ENCODE measurements at regions not wholly inside any gene's neighbourhood (a gene's known extent, or its start where the extent isn't known, plus 50 kb on each side); places are given as distances from the start of the nearest gene placed in this dataset.

DNA sequence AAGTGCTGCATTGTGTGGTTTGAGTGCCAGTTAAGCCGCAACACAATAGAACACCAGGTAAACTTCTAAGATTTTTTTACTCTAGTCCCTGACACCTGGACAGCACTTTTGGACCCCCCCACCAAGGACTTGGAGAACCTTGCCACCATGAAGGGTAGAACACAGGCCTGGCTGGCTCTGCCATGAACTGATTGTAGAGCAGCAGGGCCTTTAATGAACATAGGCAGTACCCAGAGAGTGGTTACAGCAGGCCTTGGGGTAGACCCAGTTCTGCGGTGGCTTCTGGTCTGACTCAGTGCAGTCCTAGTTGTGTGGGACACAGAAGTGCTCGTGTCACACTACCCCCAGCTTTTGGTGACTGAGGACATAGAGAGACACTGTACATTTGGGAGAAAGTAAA, 648.3 kb downstream of the PCDH19 start:
- H3K4me2 ChIP-seq (ENCODE audit: control insufficient read depth, extremely low read depth, insufficient read depth, low read depth, low read length), result no peak overlapping the region
- no peak overlapping the region for H3K9ac ChIP-seq (ENCODE audit: control insufficient read depth, extremely low read depth, insufficient read depth, low read length)
- H3K27me3 ChIP-seq (ENCODE audit: control insufficient read depth, extremely low read depth, insufficient read depth, low read length), result no peaks in the 10 kb centered on the region
- DNase-seq (ENCODE audit: low read depth, low spot score) (no peak), FAIRE-seq (no peak)
- dilution Hi-C loops (cut with MboI; ENCODE audit: extremely low pct_ligation_motif_present, low sequenced_read_pairs), result no loop called here
- H3K27ac ChIP-seq (ENCODE audit: control insufficient read depth, insufficient read depth, low read length), result no peak overlapping the region
- TF ChIP-seq, protein P1, sequence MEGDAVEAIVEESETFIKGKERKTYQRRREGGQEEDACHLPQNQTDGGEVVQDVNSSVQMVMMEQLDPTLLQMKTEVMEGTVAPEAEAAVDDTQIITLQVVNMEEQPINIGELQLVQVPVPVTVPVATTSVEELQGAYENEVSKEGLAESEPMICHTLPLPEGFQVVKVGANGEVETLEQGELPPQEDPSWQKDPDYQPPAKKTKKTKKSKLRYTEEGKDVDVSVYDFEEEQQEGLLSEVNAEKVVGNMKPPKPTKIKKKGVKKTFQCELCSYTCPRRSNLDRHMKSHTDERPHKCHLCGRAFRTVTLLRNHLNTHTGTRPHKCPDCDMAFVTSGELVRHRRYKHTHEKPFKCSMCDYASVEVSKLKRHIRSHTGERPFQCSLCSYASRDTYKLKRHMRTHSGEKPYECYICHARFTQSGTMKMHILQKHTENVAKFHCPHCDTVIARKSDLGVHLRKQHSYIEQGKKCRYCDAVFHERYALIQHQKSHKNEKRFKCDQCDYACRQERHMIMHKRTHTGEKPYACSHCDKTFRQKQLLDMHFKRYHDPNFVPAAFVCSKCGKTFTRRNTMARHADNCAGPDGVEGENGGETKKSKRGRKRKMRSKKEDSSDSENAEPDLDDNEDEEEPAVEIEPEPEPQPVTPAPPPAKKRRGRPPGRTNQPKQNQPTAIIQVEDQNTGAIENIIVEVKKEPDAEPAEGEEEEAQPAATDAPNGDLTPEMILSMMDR (optimal IDR thresholded peaks at IDR 0.05 in 1 of 3, IDR thresholded peaks at IDR 0.05 in 1 of 3, conservative IDR thresholded peaks at IDR 0.05 in 1 of 3; ENCODE audit: extremely low read depth in 1 of 3, insufficient read depth in 2 of 3, low read length in 3 of 3), result no peak
- no peak for TF ChIP-seq EZH2 (IDR thresholded peaks at IDR 0.05; ENCODE audit: low read length)
- no peaks in the 10 kb centered on the region for H3K4me1 ChIP-seq (ENCODE audit: control insufficient read depth, extremely low read depth, insufficient read depth, low read length)
- H3K9me3 ChIP-seq (ENCODE audit: control insufficient read depth, low read depth, low read length), result no peaks in the 10 kb centered on the region
- H4K20me1 ChIP-seq (ENCODE audit: control insufficient read depth, extremely low read depth, insufficient read depth, low read length), result no peaks in the 10 kb centered on the region
- H2AFZ ChIP-seq (ENCODE audit: control insufficient read depth, low read length), result no peak overlapping the region
- H3K36me3 ChIP-seq (ENCODE audit: control insufficient read depth in 2 of 2, extremely low read depth in 1 of 2, insufficient read depth in 2 of 2, low read length in 2 of 2), result no peaks in the 10 kb centered on the region
- H3K79me2 ChIP-seq (ENCODE audit: control insufficient read depth, insufficient read depth, low read length), result no peaks in the 10 kb centered on the region
- no peaks in the 10 kb centered on the region for H3K9me1 ChIP-seq (ENCODE audit: control insufficient read depth, extremely low read depth, insufficient read depth, low read length)
- H3K4me3 ChIP-seq (ENCODE audit: control insufficient read depth in 2 of 3, extremely low read depth in 1 of 3, insufficient read depth in 2 of 3, low read depth in 1 of 3, low read length in 3 of 3), result no peak overlapping the region

DNA sequence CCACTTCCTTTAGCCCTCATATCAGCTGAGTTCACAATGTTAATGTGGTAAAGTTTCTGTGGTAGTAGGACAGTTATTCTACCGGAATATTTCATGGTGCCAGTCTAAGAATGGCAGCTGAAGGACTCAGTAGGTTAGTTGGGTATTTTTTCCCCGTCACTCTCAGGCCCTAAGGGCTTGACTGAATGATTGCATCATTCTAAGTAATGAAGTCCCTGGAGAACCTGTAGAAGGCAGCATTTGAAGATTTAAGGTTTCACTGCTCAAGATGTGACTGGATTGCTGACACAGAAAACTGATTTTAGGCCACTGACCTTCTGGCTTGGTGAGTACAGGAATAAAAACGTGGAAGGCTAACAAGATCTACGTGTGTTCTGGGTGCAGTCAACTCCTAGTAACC, 657.3 kb downstream of the PCDH19 start:
- Histone ChIP-seq H3K4me1 (ENCODE audit: control insufficient read depth, extremely low read depth, insufficient read depth, low read length) (no peaks in the 10 kb centered on the region), H2AFZ (ENCODE audit: control insufficient read depth, low read length) (no peak overlapping the region), H4K20me1 (ENCODE audit: control insufficient read depth, extremely low read depth, insufficient read depth, low read length) (no peaks in the 10 kb centered on the region), H3K4me2 (ENCODE audit: control insufficient read depth, extremely low read depth, insufficient read depth, low read depth, low read length) (no peak overlapping the region), H3K27me3 (ENCODE audit: control insufficient read depth, extremely low read depth, insufficient read depth, low read length) (no peaks in the 10 kb centered on the region), H3K9ac (ENCODE audit: control insufficient read depth, extremely low read depth, insufficient read depth, low read length) (no peak overlapping the region), H3K4me3 (ENCODE audit: control insufficient read depth in 2 of 3, extremely low read depth in 1 of 3, insufficient read depth in 2 of 3, low read depth in 1 of 3, low read length in 3 of 3) (no peak overlapping the region), H3K79me2 (ENCODE audit: control insufficient read depth, insufficient read depth, low read length) (no peaks in the 10 kb centered on the region), H3K9me3 (ENCODE audit: control insufficient read depth, low read depth, low read length) (no peaks in the 10 kb centered on the region), H3K36me3 (ENCODE audit: control insufficient read depth in 2 of 2, extremely low read depth in 1 of 2, insufficient read depth in 2 of 2, low read length in 2 of 2) (no peaks in the 10 kb centered on the region), H3K27ac (ENCODE audit: control insufficient read depth, insufficient read depth, low read length) (no peak overlapping the region), H3K9me1 (ENCODE audit: control insufficient read depth, extremely low read depth, insufficient read depth, low read length) (no peaks in the 10 kb centered on the region)
- no peak for DNase-seq (ENCODE audit: low read depth, low spot score)
- TF ChIP-seq EZH2 (IDR thresholded peaks at IDR 0.05; ENCODE audit: low read length), result no peak
- TF ChIP-seq, protein P1 (optimal IDR thresholded peaks at IDR 0.05 in 1 of 3, IDR thresholded peaks at IDR 0.05 in 1 of 3, conservative IDR thresholded peaks at IDR 0.05 in 1 of 3; ENCODE audit: extremely low read depth in 1 of 3, insufficient read depth in 2 of 3, low read length in 3 of 3), result no peak
- dilution Hi-C loops (cut with MboI; ENCODE audit: extremely low pct_ligation_motif_present, low sequenced_read_pairs), result no loop called here
- no peak for FAIRE-seq

All from keratinocyte (primary cell).